C4-2B (cell line): ENCODE measurements at regions not wholly inside any gene's neighbourhood (a gene's known extent, or its start where the extent isn't known, plus 50 kb on each side); places are given as distances from the start of the nearest gene placed in this dataset.

Source experiments
- ZFX ChIP-seq: fragments of 450-650 bp; IDR thresholded peaks from 2 replicates; pipeline ENCODE4 v1.6.1; 2017
- TF ChIP-seq, protein P1 (sequence below): fragments of 450-650 bp; conservative IDR thresholded peaks from 2 replicates; pipeline ENCODE4 v1.5.1; 2017; ENCODE audit warnings: mild to moderate bottlenecking

DNA sequence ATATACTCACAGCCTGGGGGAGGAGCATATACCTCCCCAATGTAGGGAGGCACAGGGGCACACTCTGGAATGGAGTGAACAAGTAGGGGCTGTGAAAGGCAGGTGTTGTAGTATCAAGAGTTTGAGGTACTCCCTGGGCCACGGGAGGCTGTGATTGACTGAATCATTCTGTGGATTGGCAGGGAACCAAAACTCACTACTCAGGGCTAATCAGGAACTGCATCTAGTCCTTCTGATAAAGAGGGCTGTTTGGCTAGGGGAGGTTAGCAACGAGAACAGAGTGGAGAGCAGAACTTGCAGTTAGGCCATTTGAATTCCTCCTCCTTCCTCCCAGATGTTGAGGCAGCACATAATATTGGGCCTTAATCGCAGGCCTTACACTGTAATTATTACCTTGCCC, 369.2 kb upstream of the MPDZ start:
- TF ChIP-seq, protein P1, sequence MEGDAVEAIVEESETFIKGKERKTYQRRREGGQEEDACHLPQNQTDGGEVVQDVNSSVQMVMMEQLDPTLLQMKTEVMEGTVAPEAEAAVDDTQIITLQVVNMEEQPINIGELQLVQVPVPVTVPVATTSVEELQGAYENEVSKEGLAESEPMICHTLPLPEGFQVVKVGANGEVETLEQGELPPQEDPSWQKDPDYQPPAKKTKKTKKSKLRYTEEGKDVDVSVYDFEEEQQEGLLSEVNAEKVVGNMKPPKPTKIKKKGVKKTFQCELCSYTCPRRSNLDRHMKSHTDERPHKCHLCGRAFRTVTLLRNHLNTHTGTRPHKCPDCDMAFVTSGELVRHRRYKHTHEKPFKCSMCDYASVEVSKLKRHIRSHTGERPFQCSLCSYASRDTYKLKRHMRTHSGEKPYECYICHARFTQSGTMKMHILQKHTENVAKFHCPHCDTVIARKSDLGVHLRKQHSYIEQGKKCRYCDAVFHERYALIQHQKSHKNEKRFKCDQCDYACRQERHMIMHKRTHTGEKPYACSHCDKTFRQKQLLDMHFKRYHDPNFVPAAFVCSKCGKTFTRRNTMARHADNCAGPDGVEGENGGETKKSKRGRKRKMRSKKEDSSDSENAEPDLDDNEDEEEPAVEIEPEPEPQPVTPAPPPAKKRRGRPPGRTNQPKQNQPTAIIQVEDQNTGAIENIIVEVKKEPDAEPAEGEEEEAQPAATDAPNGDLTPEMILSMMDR = no peak
- no peak for TF ChIP-seq ZFX
